ENCODE measurements at regions not wholly inside any gene's neighbourhood (a gene's known extent, or its start where the extent isn't known, plus 50 kb on each side); places are given as distances from the start of the nearest gene placed in this dataset.

GRCh38 chr4:87745064-87745807 lies 54.1 kb upstream of the IBSP start:
- DNase-seq (ENCODE audit: low spot score in 2 of 2, unreplicated experiment in 2 of 2) = no peak
- no peak overlapping the region for H3K4me3 Mint-ChIP-seq
- no peak for TF ChIP-seq CTCF (IDR thresholded peaks at IDR 0.05; ENCODE audit: unreplicated experiment)
- H3K27me3 Mint-ChIP-seq (ENCODE audit: low read depth) = no peaks in the 10 kb centered on the region
- no peaks in the 10 kb centered on the region for H3K4me1 Mint-ChIP-seq
- peaks cover 9% of the 10 kb centered on the region for H3K9me3 Mint-ChIP-seq
- H3K27ac Mint-ChIP-seq = no peak overlapping the region
- H3K36me3 Mint-ChIP-seq = no peaks in the 10 kb centered on the region

GRCh38 chr4:87746001-87746400 lies 53.4 kb upstream of the IBSP start:
- Mint-ChIP-seq H3K4me1 (no peaks in the 10 kb centered on the region), H3K9me3 (peaks cover 6% of the 10 kb centered on the region), H3K4me3 (no peak overlapping the region), H3K27ac (no peak overlapping the region), H3K36me3 (no peaks in the 10 kb centered on the region), H3K27me3 (ENCODE audit: low read depth) (no peaks in the 10 kb centered on the region)
- DNase-seq (ENCODE audit: low spot score in 2 of 2, unreplicated experiment in 2 of 2) = no peak
- TF ChIP-seq CTCF (IDR thresholded peaks at IDR 0.05; ENCODE audit: unreplicated experiment) = no peak
